ENCODE measurements at regions not wholly inside any gene's neighbourhood (a gene's known extent, or its start where the extent isn't known, plus 50 kb on each side); places are given as distances from the start of the nearest gene placed in this dataset.

DNA sequence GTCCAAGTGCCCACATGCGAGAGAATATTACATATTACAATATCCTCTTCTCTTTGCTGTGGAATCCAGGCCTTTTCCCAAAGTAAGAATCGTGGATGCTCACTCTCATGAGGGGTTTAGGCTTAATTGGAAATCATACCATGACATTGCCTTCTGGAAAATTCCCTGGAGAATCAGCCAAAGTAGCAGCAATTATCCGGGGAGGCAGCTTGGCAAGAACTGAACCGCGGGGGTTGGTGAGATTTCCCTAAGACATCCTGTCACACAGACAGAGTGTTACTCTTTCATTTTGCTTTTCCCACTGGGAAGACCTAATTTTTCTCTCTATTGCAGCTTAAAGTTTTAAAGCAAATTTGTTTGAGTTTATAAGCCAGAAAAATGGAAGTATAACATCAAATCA lies 463.6 kb upstream of the DPP6 start:
- Histone ChIP-seq H3K36me3 (replicated peaks) (no peaks in the 10 kb centered on the region), H3K4me3 (ENCODE audit: low read depth, low read length) (no peak overlapping the region), H3K27ac (no peak overlapping the region), H3K27me3 (replicated peaks) (no peaks in the 10 kb centered on the region)
- in situ Hi-C loops (cut with HindIII; ENCODE audit: low pct_ligation_motif_present, low sequenced_read_pairs): no loop called here
- TF ChIP-seq CTCF (IDR thresholded peaks at IDR 0.05; ENCODE audit: low read depth, low read length, missing control alignments): no peak
- no peak for DNase-seq

- H3K4me3 ChIP-seq (ENCODE audit: low read depth, low read length): no peak overlapping the region
- no peaks in the 10 kb centered on the region for H3K27me3 ChIP-seq (replicated peaks)
- no peak for DNase-seq
- in situ Hi-C loops (cut with HindIII; ENCODE audit: low pct_ligation_motif_present, low sequenced_read_pairs): no loop called here
- H3K27ac ChIP-seq: no peak overlapping the region
- H3K36me3 ChIP-seq (replicated peaks): no peaks in the 10 kb centered on the region
- TF ChIP-seq CTCF (IDR thresholded peaks at IDR 0.05; ENCODE audit: low read depth, low read length, missing control alignments): no peak
Observed at GRCh38 chr7:153590136-153590535, 462.1 kb upstream of the DPP6 start.

DNA sequence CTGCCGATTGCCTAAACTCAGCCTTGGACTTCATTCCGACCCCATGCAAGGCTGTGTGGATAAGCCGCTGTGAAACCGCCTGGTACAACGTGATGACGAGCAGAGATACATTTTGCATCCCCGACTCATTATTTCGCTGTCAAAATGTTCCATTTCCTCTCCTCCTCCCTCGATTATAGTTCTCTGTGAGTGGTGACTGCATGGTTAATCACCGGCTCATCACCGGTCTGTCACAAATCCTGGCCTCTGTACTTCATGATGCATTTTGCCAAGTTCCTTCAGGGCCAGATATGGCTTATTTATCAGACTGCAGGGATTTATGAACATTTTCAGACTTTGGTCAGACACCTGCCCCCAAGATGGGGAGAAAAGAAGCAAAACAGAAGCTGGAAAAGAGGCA lies 461.6 kb upstream of the DPP6 start:
- TF ChIP-seq CTCF (IDR thresholded peaks at IDR 0.05; ENCODE audit: low read depth, low read length, missing control alignments): no peak
- DNase-seq: no peak
- in situ Hi-C loops (cut with HindIII; ENCODE audit: low pct_ligation_motif_present, low sequenced_read_pairs): no loop called here
- H3K27ac ChIP-seq: no peak overlapping the region
- no peaks in the 10 kb centered on the region for H3K36me3 ChIP-seq (replicated peaks)
- no peaks in the 10 kb centered on the region for H3K27me3 ChIP-seq (replicated peaks)
- H3K4me3 ChIP-seq (ENCODE audit: low read depth, low read length): no peak overlapping the region

DNA sequence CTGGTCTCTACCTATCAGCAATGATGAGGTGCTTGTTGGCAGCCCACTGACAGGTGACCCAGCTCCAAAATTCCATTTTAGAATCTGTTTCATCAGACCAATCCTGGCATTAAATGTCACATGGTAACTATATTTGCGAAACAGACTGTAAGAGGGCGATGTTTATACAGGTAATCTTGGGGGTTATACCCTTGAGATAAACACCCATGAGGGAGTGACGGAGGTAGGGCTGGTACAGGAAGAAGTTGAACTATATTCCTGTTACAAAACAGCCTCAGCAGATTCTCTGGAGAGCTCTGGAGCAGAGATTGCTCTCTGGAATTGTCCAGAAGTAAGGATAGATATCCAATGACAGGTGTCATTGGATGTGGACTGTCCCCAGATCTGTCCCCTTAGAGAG lies 444.8 kb upstream of the DPP6 start:
- no peaks in the 10 kb centered on the region for H3K36me3 ChIP-seq (replicated peaks)
- H3K4me3 ChIP-seq (ENCODE audit: low read depth, low read length): no peak overlapping the region
- no peaks in the 10 kb centered on the region for H3K27me3 ChIP-seq (replicated peaks)
- TF ChIP-seq CTCF (IDR thresholded peaks at IDR 0.05; ENCODE audit: low read depth, low read length, missing control alignments): no peak
- H3K27ac ChIP-seq: no peak overlapping the region
- DNase-seq: no peak
- in situ Hi-C loops (cut with HindIII; ENCODE audit: low pct_ligation_motif_present, low sequenced_read_pairs): no loop called here

- TF ChIP-seq CTCF (IDR thresholded peaks at IDR 0.05; ENCODE audit: low read depth, low read length, missing control alignments): no peak
- Histone ChIP-seq H3K4me3 (ENCODE audit: low read depth, low read length) (no peak overlapping the region), H3K27ac (no peak overlapping the region), H3K27me3 (replicated peaks) (no peaks in the 10 kb centered on the region), H3K36me3 (replicated peaks) (no peaks in the 10 kb centered on the region)
- in situ Hi-C loops (cut with HindIII; ENCODE audit: low pct_ligation_motif_present, low sequenced_read_pairs): no loop called here
- DNase-seq: no peak
Observed at GRCh38 chr7:153616711-153617325, 435.4 kb upstream of the DPP6 start.

DNA sequence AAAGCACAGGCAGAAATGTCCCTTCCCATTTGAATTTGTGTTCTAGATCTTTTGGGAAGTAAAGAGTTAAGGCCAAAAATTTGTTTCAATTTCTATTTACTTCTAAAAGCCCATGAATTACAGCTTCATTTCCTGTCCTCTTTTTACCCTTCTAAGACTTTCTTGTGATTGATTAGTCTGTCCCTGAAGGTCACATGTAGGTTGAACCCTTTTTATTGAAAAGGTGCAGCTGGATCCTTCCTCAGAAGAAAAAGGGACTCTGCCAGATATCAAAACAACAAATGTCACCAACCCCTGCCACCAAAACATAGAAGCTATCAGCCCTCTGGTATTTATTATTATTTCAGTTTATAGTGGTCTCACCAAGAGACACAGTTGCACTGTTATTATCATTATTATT lies 424.9 kb upstream of the DPP6 start:
- no peak for DNase-seq
- in situ Hi-C loops (cut with HindIII; ENCODE audit: low pct_ligation_motif_present, low sequenced_read_pairs): no loop called here
- H3K4me3 ChIP-seq (ENCODE audit: low read depth, low read length): no peak overlapping the region
- H3K27ac ChIP-seq: no peak overlapping the region
- no peaks in the 10 kb centered on the region for H3K36me3 ChIP-seq (replicated peaks)
- no peak for TF ChIP-seq CTCF (IDR thresholded peaks at IDR 0.05; ENCODE audit: low read depth, low read length, missing control alignments)
- no peaks in the 10 kb centered on the region for H3K27me3 ChIP-seq (replicated peaks)

Measured in brain microvascular endothelial cell (primary cell).